Neural crest cell (in vitro differentiated cells): ENCODE measurements at regions not wholly inside any gene's neighbourhood (a gene's known extent, or its start where the extent isn't known, plus 50 kb on each side); places are given as distances from the start of the nearest gene placed in this dataset.

Experiments
- DNase-seq: peaks from one replicate; pipeline ENCODE4 v3.0.0; 2021; ENCODE audit warnings: low read depth, mixed read lengths, low spot score
- H3K27ac Mint-ChIP-seq: one replicate; pipeline ENCODE4 v1.8.0; 2021; ENCODE audit warnings: mild to moderate bottlenecking, mixed read lengths; ENCODE audit not compliant: unreplicated experiment
- H3K27me3 Mint-ChIP-seq: 2 replicates; pipeline ENCODE4 v1.8.0; 2021; ENCODE audit warnings: low read depth, mild to moderate bottlenecking, mixed read lengths
- H3K36me3 Mint-ChIP-seq: 2 replicates; pipeline ENCODE4 v1.8.0; 2021; ENCODE audit warnings: low read depth, mild to moderate bottlenecking, mixed read lengths
- H3K4me1 Mint-ChIP-seq: 2 replicates; pipeline ENCODE4 v1.8.0; 2021; ENCODE audit warnings: mixed read lengths
- H3K4me3 Mint-ChIP-seq: one replicate; pipeline ENCODE4 v1.8.0; 2021; ENCODE audit warnings: mild to moderate bottlenecking, mixed read lengths
- H3K9me3 Mint-ChIP-seq: 2 replicates; pipeline ENCODE4 v1.8.0; 2021; ENCODE audit warnings: mixed read lengths
- CTCF ChIP-seq: fragments of 200-600 bp; sonication (generic); conservative IDR thresholded peaks from 2 replicates; pipeline ENCODE4 v1.5.0; 2021; ENCODE audit warnings: antibody characterized with exemption, mild to moderate bottlenecking

- Mint-ChIP-seq H3K4me3 (no peak overlapping the region), H3K36me3 (no peaks in the 10 kb centered on the region), H3K9me3 (no peaks in the 10 kb centered on the region), H3K27ac (no peak overlapping the region), H3K4me1 (no peaks in the 10 kb centered on the region), H3K27me3 (peaks cover 59% of the 10 kb centered on the region)
- TF ChIP-seq CTCF: no peak
- DNase-seq: no peak
These were observed 72.1 kb upstream of the PRKG2 start for GRCh38 chr4:81287101-81287500.

- DNase-seq: no peak
- H3K27me3 Mint-ChIP-seq: peaks cover 35% of the 10 kb centered on the region
- no peaks in the 10 kb centered on the region for H3K4me1 Mint-ChIP-seq
- no peak for TF ChIP-seq CTCF
- H3K9me3 Mint-ChIP-seq: peaks cover 2% of the 10 kb centered on the region
- H3K36me3 Mint-ChIP-seq: no peaks in the 10 kb centered on the region
- H3K27ac Mint-ChIP-seq: no peak overlapping the region
- H3K4me3 Mint-ChIP-seq: no peak overlapping the region
These were observed 67.1 kb upstream of the PRKG2 start for GRCh38 chr4:81282131-81282530.

- H3K36me3 Mint-ChIP-seq: no peaks in the 10 kb centered on the region
- H3K27me3 Mint-ChIP-seq: peaks cover 2% of the 10 kb centered on the region
- no peak for TF ChIP-seq CTCF
- peaks cover 11% of the 10 kb centered on the region for H3K9me3 Mint-ChIP-seq
- H3K4me3 Mint-ChIP-seq: no peak overlapping the region
- no peak overlapping the region for H3K27ac Mint-ChIP-seq
- no peak for DNase-seq
- H3K4me1 Mint-ChIP-seq: no peaks in the 10 kb centered on the region
These were observed 59.4 kb upstream of the PRKG2 start for GRCh38 chr4:81274460-81274859.

GRCh38 chr4:81272671-81273070 is 57.6 kb upstream of the PRKG2 start:
- Mint-ChIP-seq H3K9me3 (peaks cover 11% of the 10 kb centered on the region), H3K36me3 (no peaks in the 10 kb centered on the region), H3K4me1 (no peaks in the 10 kb centered on the region), H3K27me3 (peaks cover 2% of the 10 kb centered on the region), H3K27ac (no peak overlapping the region), H3K4me3 (no peak overlapping the region)
- TF ChIP-seq CTCF: no peak
- DNase-seq: no peak
